HepG2 (cell line): ENCODE measurements at regions not wholly inside any gene's neighbourhood (a gene's known extent, or its start where the extent isn't known, plus 50 kb on each side); places are given as distances from the start of the nearest gene placed in this dataset.

Experiments used
- ATAC-seq: fragments of 200-7000 bp; cut with Tn5 transposase; 3 replicates; pipeline ENCODE4 v1.9.1; 2020; ENCODE audit warnings: mild to moderate bottlenecking, moderate library complexity
- BruUV-seq: library from RNA; stranded (reverse); fragments of 400-500 nt; replicated peaks from 2 replicates; lab custom pipeline; 2021; lab: Mats Ljungman, UMichigan
- CTCF ChIA-PET: fragments of 300-600 bp; formaldehyde crosslinking; extraction: SDS; loops from one replicate; lab custom pipeline; 2021; ENCODE audit warnings: low total read pairs, inconsistent platforms, low intra/inter-chr PET ratio; lab: Yijun Ruan, JAX
- POLR2A ChIA-PET: fragments of 350-600 bp; sonication (Branson Sonifier 250); formaldehyde crosslinking; loops from one replicate; lab custom pipeline; 2020; ENCODE audit warnings: antibody characterized with exemption, inconsistent platforms; lab: Yijun Ruan, JAX
- DNase-seq: peaks from one replicate; pipeline ENCODE4 v3.0.0-alpha.2; 2015; ENCODE audit warnings: low spot score
- FAIRE-seq: peaks from 3 replicates; lab custom pipeline; 2011; peaks lifted over from hg19 to GRCh38; lab: Jason Lieb, UNC
- H2AFZ ChIP-seq: one replicate; pipeline ENCODE4 v1.6.1; 2011; ENCODE audit warnings: low read length, inconsistent platforms
- H3K27ac ChIP-seq: fragments of 300-600 bp; 3 replicates; pipeline ENCODE4 v1.8.0; 2011; ENCODE audit warnings: mixed run types, mild to moderate bottlenecking, mixed read lengths, low read length, inconsistent platforms; ENCODE audit not compliant: insufficient read depth; ENCODE audit errors: extremely low read length
- H3K27me3 ChIP-seq, 2 experiments: fragments of 200-600 bp in 1 of 2; 2 replicates in 1 of 2; 3 replicates in 1 of 2; pipeline versions ENCODE4 v1.6.0 to v1.8.0; 2011; ENCODE audit warnings: low read length in 2 of 2, mild to moderate bottlenecking in 2 of 2, moderate library complexity in 2 of 2, inconsistent platforms in 1 of 2; ENCODE audit not compliant: insufficient read depth in 2 of 2, control insufficient read depth in 1 of 2
- H3K36me3 ChIP-seq, 2 experiments: fragments of 200-600 bp in 1 of 2; replicated peaks in 1 of 2; 2 replicates in 1 of 2; 3 replicates in 1 of 2; pipeline versions ENCODE4 v1.5.1 to v1.8.0; 2011; ENCODE audit warnings: low read length in 2 of 2, inconsistent platforms in 1 of 2; ENCODE audit not compliant: insufficient read depth in 2 of 2, control insufficient read depth in 1 of 2
- H3K4me1 ChIP-seq: 2 replicates; pipeline ENCODE4 v1.5.1; 2012; ENCODE audit warnings: low read length, inconsistent platforms; ENCODE audit not compliant: insufficient read depth
- H3K4me2 ChIP-seq: 2 replicates; pipeline ENCODE4 v1.6.0; 2011; ENCODE audit warnings: low read depth, low read length, inconsistent platforms
- H3K4me3 ChIP-seq, 3 experiments: fragments of 200-600 bp in 1 of 3; sonication (generic), shearing (Covaris generic) in 1 of 3; replicated peaks in 1 of 3; 2 replicates each; pipeline ENCODE4 v1.5.1; 2011 to 2016; ENCODE audit warnings: low read length in 3 of 3, inconsistent platforms in 2 of 3, low read depth in 2 of 3, mild to moderate bottlenecking in 2 of 3, control low read depth in 1 of 3, mixed read lengths in 1 of 3; ENCODE audit not compliant: insufficient read depth in 1 of 3
- H3K79me2 ChIP-seq: one replicate; pipeline ENCODE4 v1.6.1; 2011; ENCODE audit warnings: low read length, inconsistent platforms; ENCODE audit not compliant: insufficient read depth
- H3K9ac ChIP-seq: 2 replicates; pipeline ENCODE4 v1.6.0; 2011; ENCODE audit warnings: mild to moderate bottlenecking, low read depth, low read length, inconsistent platforms; ENCODE audit not compliant: insufficient read depth
- H3K9me3 ChIP-seq: 2 replicates; pipeline ENCODE4 v1.5.1; 2012; ENCODE audit warnings: mild to moderate bottlenecking, low read length
- H4K20me1 ChIP-seq: 2 replicates; pipeline ENCODE4 v1.6.0; 2011; ENCODE audit warnings: inconsistent platforms, mild to moderate bottlenecking, low read length, moderate library complexity; ENCODE audit not compliant: insufficient read depth
- HIVEP1 ChIP-seq: sonication (generic); formaldehyde crosslinking; IDR thresholded peaks from 2 replicates; pipeline ENCODE4 v1.4.0; 2020; ENCODE audit warnings: mild to moderate bottlenecking, missing genetic modification reagents
- SSRP1 ChIP-seq: IDR thresholded peaks from 2 replicates; pipeline ENCODE4 v1.6.1; 2016; ENCODE audit warnings: control low read depth
- ZNF101 ChIP-seq: sonication (generic); formaldehyde crosslinking; IDR thresholded peaks from 2 replicates; pipeline ENCODE4 v1.4.0; 2020; ENCODE audit warnings: mild to moderate bottlenecking, low read depth, missing genetic modification reagents, borderline replicate concordance
- ZNF136 ChIP-seq: sonication (generic); formaldehyde crosslinking; IDR thresholded peaks from 2 replicates; pipeline ENCODE4 v1.8.1; 2022; ENCODE audit warnings: low read depth, mild to moderate bottlenecking, moderate library complexity, missing genetic modification reagents
- ZNF230 ChIP-seq: sonication (generic); formaldehyde crosslinking; IDR thresholded peaks from 2 replicates; pipeline ENCODE4 v1.4.0; 2020; ENCODE audit warnings: mild to moderate bottlenecking, missing genetic modification reagents
- ZNF251 ChIP-seq: sonication (generic); formaldehyde crosslinking; IDR thresholded peaks from 2 replicates; pipeline ENCODE4 v1.9.0; 2021; ENCODE audit warnings: mild to moderate bottlenecking, missing genetic modification reagents
- ZNF3 ChIP-seq: IDR thresholded peaks from 2 replicates; pipeline ENCODE4 v1.7.0; 2017; ENCODE audit warnings: inconsistent platforms
- ZNF496 ChIP-seq: sonication (generic); formaldehyde crosslinking; IDR thresholded peaks from 2 replicates; pipeline ENCODE4 v1.8.1; 2023; ENCODE audit warnings: mild to moderate bottlenecking, moderate library complexity, missing genetic modification reagents; ENCODE audit not compliant: insufficient replicate concordance
- ZNF776 ChIP-seq: sonication (generic); formaldehyde crosslinking; IDR thresholded peaks from 2 replicates; pipeline ENCODE4 v1.4.0; 2020; ENCODE audit warnings: mild to moderate bottlenecking, missing genetic modification reagents
- WGBS: methylation state at CpG from one replicate; pipeline ENCODE4 v1.1.6; 2017; ENCODE audit warnings: low lambda C conversion rate; 5-methylcytosine and 5-hydroxymethylcytosine counted together
- in situ Hi-C: cut with HindIII; loops from 2 replicates; pipeline ENCODE4 v1.10.0; 2017; ENCODE audit warnings: low pct_unique_long_range_greater_than_20kb; ENCODE audit not compliant: extremely low pct_ligation_motif_present
- intact Hi-C: fragments of 100-400 bp; cut with micrococcal nuclease; formaldehyde crosslinking; loops from one replicate; pipeline ENCODE4 v1.10.0; 2022; ENCODE audit not compliant: unreplicated experiment
- TF ChIP-seq, protein P1 (sequence below): sonication (generic); formaldehyde crosslinking; IDR thresholded peaks from 2 replicates; pipeline ENCODE4 v1.4.0; 2020; ENCODE audit warnings: mild to moderate bottlenecking, missing genetic modification reagents, borderline replicate concordance
- TF ChIP-seq, protein P2 (sequence below): IDR thresholded peaks from 2 replicates; pipeline ENCODE4 v1.6.1; 2016
- TF ChIP-seq, protein P3 (sequence below), 2 experiments: fragments of 450-650 bp in 1 of 2; sonication (generic) in 1 of 2; formaldehyde crosslinking in 1 of 2; IDR thresholded peaks; 2 replicates each; pipeline versions ENCODE4 v1.6.1 to v1.8.0; 2016 to 2022; ENCODE audit warnings: antibody characterized with exemption in 1 of 2, mild to moderate bottlenecking in 1 of 2, missing genetic modification reagents in 1 of 2

DNA sequence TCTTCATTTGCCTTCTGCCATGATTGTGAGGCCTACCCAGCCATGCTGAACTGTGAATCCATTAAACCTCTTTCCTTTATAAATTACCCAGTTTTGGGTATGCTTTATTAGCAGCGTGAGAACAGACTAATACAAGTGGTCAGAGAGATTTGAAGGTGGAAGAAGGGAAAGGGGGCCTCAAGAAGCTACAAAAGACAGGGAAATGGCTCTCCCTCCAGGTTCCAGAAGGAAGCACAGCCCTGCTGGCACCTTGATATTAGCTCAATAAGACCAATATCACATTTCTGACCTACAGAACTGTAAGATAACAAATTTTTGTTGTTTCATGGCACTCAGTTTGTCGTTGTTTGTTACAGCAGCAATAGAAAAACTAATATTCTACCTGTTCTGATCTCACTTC lies 536.5 kb upstream of the MARCKS start (continued):
- TF ChIP-seq ZNF136 (CRISPR knock-in tag) (no peak), SSRP1 (no peak)

DNA sequence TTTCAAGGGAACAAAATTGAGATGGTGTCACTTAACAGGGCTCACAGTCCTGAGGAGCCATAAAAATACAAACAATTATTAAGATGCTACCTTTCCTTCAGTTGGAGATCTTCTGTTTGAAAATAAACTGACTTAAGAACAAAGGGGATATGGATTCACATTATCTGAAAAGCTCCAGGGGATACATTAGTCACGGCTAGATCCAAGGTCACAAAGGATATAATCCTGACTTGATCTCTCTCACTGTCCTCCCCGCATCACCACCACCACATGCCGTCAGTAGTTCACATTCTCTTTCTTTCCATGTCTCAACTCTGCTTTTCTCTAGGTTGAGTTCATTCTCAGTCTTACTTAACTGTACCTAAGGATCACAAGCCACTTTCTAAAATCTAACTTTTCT lies 530.4 kb upstream of the MARCKS start:
- Histone ChIP-seq H2AFZ (no peak overlapping the region), H3K4me3 (no peak overlapping the region), H3K27ac (no peak overlapping the region), H3K79me2 (no peaks in the 10 kb centered on the region), H3K9me3 (no peaks in the 10 kb centered on the region), H3K4me1 (no peaks in the 10 kb centered on the region), H3K36me3 (no peaks in the 10 kb centered on the region), H3K4me2 (no peak overlapping the region), H4K20me1 (no peaks in the 10 kb centered on the region), H3K27me3 (no peaks in the 10 kb centered on the region), H3K9ac (no peak overlapping the region)
- in situ Hi-C loops: no loop called here
- FAIRE-seq (no peak), DNase-seq (no peak), ATAC-seq (no peak)
- ChIA-PET CTCF (no interaction called here), POLR2A (no interaction called here)
- 67% methylated on average over 3 of the region's 3 CpGs for WGBS
- intact Hi-C loops: no loop called here
- TF ChIP-seq ZNF251 (CRISPR knock-in tag): no peak
- TF ChIP-seq ZNF3: no peak
- TF ChIP-seq, protein P1, sequence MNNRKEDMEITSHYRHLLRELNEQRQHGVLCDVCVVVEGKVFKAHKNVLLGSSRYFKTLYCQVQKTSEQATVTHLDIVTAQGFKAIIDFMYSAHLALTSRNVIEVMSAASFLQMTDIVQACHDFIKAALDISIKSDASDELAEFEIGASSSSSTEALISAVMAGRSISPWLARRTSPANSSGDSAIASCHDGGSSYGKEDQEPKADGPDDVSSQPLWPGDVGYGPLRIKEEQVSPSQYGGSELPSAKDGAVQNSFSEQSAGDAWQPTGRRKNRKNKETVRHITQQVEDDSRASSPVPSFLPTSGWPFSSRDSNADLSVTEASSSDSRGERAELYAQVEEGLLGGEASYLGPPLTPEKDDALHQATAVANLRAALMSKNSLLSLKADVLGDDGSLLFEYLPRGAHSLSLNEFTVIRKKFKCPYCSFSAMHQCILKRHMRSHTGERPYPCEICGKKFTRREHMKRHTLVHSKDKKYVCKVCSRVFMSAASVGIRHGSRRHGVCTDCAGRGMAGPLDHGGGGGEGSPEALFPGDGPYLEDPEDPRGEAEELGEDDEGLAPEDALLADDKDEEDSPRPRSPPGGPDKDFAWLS: no peak
- TF ChIP-seq, protein P2, sequence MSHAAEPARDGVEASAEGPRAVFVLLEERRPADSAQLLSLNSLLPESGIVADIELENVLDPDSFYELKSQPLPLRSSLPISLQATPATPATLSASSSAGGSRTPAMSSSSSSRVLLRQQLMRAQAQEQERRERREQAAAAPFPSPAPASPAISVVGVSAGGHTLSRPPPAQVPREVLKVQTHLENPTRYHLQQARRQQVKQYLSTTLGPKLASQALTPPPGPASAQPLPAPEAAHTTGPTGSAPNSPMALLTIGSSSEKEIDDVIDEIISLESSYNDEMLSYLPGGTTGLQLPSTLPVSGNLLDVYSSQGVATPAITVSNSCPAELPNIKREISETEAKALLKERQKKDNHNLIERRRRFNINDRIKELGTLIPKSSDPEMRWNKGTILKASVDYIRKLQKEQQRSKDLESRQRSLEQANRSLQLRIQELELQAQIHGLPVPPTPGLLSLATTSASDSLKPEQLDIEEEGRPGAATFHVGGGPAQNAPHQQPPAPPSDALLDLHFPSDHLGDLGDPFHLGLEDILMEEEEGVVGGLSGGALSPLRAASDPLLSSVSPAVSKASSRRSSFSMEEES (CRISPR knock-in tag): no peak
- TF ChIP-seq ZNF101 (CRISPR knock-in tag): no peak
- TF ChIP-seq, protein P3, sequence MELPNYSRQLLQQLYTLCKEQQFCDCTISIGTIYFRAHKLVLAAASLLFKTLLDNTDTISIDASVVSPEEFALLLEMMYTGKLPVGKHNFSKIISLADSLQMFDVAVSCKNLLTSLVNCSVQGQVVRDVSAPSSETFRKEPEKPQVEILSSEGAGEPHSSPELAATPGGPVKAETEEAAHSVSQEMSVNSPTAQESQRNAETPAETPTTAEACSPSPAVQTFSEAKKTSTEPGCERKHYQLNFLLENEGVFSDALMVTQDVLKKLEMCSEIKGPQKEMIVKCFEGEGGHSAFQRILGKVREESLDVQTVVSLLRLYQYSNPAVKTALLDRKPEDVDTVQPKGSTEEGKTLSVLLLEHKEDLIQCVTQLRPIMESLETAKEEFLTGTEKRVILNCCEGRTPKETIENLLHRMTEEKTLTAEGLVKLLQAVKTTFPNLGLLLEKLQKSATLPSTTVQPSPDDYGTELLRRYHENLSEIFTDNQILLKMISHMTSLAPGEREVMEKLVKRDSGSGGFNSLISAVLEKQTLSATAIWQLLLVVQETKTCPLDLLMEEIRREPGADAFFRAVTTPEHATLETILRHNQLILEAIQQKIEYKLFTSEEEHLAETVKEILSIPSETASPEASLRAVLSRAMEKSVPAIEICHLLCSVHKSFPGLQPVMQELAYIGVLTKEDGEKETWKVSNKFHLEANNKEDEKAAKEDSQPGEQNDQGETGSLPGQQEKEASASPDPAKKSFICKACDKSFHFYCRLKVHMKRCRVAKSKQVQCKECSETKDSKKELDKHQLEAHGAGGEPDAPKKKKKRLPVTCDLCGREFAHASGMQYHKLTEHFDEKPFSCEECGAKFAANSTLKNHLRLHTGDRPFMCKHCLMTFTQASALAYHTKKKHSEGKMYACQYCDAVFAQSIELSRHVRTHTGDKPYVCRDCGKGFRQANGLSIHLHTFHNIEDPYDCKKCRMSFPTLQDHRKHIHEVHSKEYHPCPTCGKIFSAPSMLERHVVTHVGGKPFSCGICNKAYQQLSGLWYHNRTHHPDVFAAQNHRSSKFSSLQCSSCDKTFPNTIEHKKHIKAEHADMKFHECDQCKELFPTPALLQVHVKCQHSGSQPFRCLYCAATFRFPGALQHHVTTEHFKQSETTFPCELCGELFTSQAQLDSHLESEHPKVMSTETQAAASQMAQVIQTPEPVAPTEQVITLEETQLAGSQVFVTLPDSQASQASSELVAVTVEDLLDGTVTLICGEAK (IDR thresholded peaks at IDR 0.05): no peak
- TF ChIP-seq, protein P3 (CRISPR knock-in tag; IDR thresholded peaks at IDR 0.05): no peak
- TF ChIP-seq HIVEP1 (CRISPR knock-in tag): no peak
- TF ChIP-seq ZNF496: no peak
- no peak for TF ChIP-seq ZNF776 (CRISPR knock-in tag)
- no peak for TF ChIP-seq ZNF230 (CRISPR knock-in tag)
- BruUV-seq: no TSS peak
